GM21825 (cell line): ENCODE measurements at regions not wholly inside any gene's neighbourhood (a gene's known extent, or its start where the extent isn't known, plus 50 kb on each side); places are given as distances from the start of the nearest gene placed in this dataset.
"Not testable (repeated sequence)": the region's sequence is repeated elsewhere in the genome, so short reads cannot be mapped to it uniquely, and the experiment has no call there.

Experiments
- ATAC-seq: cut with Tn5 transposase; IDR thresholded peaks from one replicate; pipeline ENCODE4 v1.9.1; 2021; ENCODE audit warnings: mild to moderate bottlenecking, moderate library complexity; ENCODE audit not compliant: unreplicated experiment

DNA sequence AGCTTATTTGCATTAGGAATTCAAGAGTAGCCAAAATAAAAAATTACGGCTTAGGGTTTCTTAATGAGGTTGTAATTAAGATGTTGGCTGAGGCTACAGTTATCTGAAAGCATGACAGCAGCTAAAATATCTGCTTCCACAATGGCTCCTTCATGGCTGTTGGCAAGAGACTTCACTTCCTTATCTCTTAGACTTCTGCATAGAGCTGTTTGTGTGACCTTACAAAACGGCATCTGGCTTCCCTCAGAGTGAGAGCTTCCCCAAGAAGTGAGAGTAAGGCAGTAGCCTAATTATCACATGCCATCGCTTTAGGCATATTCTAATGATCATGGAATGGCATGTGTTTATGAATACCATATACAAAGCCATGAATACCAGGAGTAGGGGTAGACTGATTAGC, 57.6 kb downstream of the CCDC59 start:
- no peak for ATAC-seq

- no peak for ATAC-seq
Observed at GRCh38 chr12:82299319-82300025, 58.7 kb downstream of the CCDC59 start.

DNA sequence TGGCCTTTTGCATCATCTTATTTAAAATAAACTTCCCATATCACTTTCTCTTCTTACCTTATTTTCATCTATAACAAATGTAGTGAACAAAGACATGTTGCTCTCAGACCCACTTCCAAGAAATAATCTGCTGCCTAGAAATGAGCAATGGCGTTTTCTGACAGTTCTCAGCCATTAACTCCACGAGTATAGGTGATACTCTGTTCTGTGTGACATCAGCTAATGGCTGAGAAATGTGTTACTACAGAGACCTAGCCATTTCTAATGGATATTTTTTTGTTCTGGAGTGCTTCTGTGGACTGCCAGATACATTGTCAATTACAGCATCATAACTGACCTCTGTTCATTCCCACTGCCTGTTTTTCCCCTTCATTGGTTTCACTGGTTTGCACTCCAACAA, 67.8 kb downstream of the CCDC59 start:
- ATAC-seq, result no peak

DNA sequence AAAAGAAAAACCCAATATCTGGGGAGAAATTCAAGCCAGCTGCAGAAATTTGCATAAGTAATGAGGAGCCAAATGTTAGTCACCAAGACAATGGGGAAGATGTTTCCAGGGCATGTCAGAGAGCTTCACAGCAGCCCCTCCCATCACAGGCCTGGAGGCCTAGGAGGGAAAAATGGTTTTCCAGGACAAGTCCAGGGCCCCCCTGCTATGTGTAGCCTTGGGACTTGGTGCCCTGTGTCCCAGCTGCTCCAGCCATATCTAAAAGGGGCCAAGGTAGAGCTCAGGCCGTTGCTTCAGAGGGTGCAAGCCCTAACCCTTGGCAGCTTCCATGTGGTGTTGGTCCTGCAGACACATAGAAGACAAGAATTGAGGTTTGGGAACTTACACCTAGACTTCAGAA, 76.9 kb downstream of the CCDC59 start:
- not testable (repeated sequence) for ATAC-seq

- no peak for ATAC-seq
Observed at GRCh38 chr12:82279536-82280058, 78.6 kb downstream of the CCDC59 start.

DNA sequence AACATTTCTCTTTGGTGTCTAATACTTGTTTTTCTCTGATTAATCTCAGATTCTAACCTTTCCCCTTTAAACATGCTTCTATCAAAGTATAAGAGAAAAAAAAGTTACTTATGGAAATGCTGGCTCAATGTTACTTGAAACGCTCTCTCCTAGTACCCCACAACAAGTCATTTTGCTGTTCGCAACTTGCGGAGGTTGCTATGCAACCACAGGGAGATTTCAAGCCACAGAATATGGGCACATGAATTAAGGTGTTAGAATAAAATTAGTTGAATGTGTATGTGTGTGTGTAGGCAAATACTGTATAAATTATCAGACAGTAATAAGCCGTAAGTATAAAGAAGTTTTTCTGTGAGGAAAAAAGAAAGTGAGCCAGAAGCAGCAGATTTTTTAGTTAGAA, 80.6 kb downstream of the CCDC59 start:
- ATAC-seq, result no peak

DNA sequence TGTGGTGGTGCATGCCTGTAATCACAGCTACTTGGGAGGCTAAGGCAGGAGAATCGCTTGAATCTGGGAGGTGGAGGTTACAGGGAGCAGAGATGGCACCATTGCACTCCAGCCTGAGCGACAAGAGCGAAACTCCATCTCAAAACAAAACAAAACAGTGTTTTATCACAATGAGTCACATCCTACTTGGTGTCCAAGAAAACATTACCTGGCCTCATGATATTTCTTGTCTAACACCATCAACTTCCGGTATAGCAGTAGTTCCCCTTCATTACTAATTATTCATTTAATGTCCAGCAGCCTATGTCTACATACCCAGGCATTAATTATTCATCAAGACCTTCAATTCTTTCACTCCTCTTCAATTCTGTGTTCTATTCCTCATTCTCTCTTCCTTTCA, 115.5 kb downstream of the CCDC59 start:
- no peak for ATAC-seq

DNA sequence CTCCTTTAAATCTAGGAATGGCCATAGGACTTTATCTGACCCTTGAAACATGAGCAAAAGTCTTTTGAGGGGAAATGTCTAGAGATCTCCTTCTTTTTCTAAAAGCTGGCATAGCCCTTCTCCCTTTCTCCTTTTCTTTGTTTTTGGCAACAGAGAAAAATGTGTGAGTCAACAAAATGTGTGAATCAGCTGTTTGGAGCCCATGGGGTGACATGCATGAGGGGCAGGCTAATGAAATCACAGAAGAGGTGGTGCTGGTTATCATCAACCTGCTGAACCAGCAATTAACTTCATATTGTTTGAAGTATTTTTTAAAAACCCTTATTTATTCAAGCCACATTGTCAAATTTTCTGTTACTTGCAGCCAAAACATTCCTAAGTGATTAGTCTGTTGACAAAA, 132.3 kb downstream of the CCDC59 start:
- ATAC-seq, result no peak

- no peak for ATAC-seq
Observed at GRCh38 chr12:82223426-82223825, 134.8 kb downstream of the CCDC59 start.

DNA sequence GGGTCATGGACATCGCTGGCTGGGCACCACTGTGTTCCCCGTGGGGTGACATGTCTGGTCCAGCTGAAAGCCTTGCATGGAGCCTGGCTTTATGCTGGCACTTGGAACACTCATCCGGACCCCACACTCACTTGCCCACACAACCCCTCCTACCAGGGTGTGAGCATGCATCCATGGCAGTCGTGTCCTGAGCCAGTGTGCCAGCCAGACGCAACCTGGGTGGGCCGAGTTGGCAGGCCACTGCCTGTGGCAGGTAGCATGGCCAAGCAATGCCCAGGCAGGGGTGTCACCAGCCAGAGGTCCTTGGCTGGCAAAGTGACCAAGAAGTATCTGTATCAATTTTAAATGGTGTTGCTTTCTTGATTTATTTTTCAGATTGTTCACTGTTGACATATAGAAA, 141.7 kb downstream of the CCDC59 start:
- ATAC-seq, result no peak

DNA sequence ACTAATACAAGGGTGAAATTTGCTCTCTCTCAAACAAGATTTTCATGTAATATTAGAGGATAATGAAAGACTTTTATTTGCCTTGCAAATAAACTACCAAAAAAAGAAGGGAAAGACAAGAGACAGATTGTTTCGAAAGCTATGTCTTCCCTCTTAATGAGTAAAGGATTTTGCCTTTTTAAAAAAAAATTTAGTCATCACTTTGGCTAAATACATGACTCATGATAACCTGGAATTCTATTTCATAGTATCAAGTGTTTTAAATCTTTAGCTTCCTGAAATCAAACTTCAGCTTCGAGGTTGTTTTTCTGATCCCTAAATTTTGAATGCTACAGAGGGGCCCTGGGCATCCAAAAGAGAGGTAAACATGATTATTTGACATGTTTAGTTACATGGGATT, 144.4 kb downstream of the CCDC59 start:
- no peak for ATAC-seq

DNA sequence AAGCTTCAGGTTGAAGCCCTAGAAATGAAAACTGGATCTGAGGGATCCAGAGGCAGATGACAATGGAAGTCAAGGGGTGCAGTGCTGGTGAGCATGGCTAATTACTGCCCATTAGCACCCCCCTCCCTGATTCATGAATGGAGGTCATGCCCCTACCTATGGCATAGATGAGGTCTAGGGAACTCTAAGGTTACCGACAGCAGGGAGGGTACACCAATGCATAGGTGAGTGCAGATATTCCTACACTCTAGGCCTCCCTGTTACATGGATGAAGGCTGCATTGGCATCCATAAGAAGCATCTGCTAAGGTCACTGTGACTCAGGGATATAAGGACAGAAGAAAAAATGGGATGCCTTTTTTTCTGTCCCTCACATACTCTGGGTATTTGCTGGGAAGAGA, 147.3 kb downstream of the CCDC59 start:
- no peak for ATAC-seq

DNA sequence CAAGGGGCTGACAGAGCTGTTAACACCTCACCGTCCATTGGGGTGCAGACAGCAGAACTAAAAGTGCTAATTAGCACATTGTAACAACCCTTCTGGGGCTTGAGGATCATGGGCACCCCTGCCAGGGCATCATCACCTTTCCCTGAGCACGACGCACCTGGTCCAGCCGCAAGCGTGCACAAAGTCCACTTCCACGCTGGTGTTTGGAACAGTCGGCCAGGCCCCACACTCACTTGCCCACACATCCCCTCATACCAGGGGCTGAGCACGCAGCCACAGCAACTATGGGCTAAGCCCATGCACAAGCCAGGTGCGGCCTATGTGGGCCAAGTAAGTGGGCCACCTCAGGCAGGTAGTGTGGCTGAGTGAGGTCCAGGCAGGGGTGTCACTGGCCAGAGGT, 148.7 kb downstream of the CCDC59 start:
- no peak for ATAC-seq

DNA sequence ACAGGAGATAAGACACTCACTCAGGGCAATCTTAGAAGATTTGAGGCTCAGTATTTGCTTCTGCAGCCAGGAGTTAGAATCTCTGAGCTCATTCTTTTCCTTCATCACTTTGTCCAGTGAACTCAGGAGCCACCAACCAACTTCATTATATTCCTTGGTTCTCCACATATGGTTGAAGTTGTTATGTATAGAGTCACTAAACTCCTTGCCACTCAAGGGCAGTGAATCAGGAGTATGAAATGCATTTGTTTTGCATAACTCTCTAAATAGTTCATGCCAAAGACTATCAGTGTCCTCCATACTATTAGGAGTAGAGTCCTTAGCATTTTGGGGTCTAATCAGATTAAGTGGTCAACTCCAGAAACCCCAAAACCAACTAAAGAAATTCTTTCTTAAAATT, 150.6 kb downstream of the CCDC59 start:
- ATAC-seq, result no peak

DNA sequence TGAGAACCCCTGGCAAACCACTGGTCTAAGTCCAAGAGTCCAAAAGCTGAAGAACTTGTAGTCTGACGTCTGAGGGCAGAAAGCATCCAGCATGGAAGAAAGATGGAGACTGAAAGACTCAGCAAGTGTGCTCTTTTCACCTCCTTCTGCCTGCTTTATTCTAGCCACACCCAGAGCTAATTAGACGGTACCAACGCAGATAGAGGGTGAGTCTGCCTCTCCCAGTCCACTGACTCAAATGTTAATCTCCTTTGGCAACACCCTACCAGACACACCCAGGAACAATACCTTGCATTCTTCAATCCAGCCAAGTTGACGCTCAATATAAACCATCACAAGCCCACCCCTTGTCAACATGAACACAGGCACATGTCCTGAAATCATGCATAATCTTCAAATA, 155.1 kb downstream of the CCDC59 start:
- no peak for ATAC-seq

GRCh38 chr12:82187595-82187994, 170.6 kb downstream of the CCDC59 start:
- ATAC-seq, result no peak

DNA sequence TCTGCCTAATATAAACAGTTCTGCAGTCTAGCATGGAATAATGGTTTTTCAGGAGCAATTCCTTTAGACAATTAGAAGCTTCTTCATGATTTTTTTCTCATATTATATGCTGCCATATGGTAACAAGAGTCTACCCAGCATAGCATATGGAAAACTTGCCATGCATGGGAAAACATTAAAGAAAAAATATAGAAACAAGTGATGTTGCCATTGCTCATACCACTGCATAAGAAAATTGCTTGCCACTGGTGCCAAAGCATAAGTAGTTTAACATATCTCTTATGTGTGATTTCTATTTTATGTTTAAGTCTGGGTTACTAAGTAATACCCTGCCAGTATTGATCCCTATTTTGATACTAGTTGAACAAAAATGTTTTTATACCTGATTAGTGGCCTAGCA, 171.2 kb downstream of the CCDC59 start:
- ATAC-seq, result no peak

- ATAC-seq, result no peak
Observed at GRCh38 chr12:82186282-82186681, 171.9 kb downstream of the CCDC59 start.

- no peak for ATAC-seq
Observed at GRCh38 chr12:82184844-82185243, 173.3 kb downstream of the CCDC59 start.

DNA sequence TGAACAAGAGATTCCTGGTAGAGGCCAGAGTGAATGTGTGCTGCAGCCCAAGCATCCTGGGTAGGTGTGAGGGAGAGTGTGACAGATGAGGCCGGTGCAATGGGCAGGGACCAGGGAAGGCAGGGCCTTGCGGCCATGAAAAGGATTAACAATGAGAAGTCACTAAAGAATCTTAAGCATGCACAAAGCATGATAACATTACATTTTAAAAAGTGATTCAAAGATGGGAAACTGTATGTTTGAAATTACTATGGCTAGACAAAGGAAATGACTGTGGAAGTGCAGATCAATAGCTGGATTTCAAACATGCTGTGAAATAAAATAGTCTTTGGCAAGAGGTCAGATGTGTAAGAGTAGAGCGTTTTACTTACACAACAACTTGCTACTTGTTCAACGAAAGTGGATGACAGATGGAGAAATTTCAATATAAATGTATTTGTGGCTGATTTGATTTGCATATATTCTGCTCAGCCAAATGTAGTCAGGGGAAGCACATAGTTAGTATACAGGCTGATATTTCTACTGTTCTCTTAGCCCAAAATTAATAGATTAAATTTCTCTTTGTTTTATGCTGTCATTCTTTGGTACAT, 175.5 kb downstream of the CCDC59 start:
- ATAC-seq, result no peak

DNA sequence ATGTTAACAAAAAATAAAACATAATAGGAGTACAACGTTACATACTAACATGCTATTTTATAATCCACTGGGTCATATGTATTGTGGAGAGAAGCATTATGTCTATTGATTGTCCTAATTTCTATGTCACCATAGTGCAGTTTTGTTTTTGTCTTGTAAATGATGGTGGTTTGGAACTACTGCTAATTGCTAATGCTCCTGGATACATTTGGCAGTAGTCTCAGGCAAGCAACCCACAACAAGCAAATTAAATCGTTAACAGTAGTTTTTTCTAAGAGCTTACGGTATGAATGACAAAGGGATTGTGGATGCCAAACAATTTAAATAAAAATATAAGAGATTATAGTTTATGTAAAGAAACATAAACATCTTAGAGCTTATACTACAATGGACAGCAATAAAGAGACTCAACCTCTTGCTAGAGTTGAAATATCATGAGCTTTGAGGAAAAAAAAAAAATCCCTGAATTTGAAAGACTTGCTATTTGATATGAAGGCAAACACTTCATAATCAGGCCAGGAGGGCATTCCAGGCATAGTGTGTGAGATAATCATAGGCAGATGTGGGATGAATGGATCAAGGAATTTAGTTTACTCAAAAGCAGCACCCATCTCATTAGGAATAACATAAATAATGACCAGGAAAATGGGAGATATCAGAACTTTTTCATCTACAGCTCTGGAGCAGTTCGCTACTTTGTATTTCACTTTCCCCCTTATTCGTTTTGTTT, 181.3 kb downstream of the CCDC59 start:
- ATAC-seq, result no peak

GRCh38 chr12:82176026-82176425, 182.2 kb downstream of the CCDC59 start:
- ATAC-seq, result no peak
